Keratinocyte (primary cell): ENCODE measurements at regions not wholly inside any gene's neighbourhood (a gene's known extent, or its start where the extent isn't known, plus 50 kb on each side); places are given as distances from the start of the nearest gene placed in this dataset.

Experiments
- DNase-seq: peaks from one replicate; pipeline ENCODE4 v3.0.0-alpha.2; 2011; ENCODE audit warnings: low read depth, missing footprints, low spot score
- FAIRE-seq: peaks from 2 replicates; lab custom pipeline; 2011; peaks lifted over from hg19 to GRCh38; lab: Jason Lieb, UNC
- H2AFZ ChIP-seq: 2 replicates; pipeline ENCODE4 v1.6.0; 2012; ENCODE audit warnings: low read length, control low read depth, inconsistent platforms; ENCODE audit not compliant: control insufficient read depth
- H3K27ac ChIP-seq: 2 replicates; pipeline ENCODE4 v1.5.1; 2011; ENCODE audit warnings: low read length; ENCODE audit not compliant: control insufficient read depth, insufficient read depth
- H3K27me3 ChIP-seq: 3 replicates; pipeline ENCODE4 v1.6.0; 2011; ENCODE audit warnings: low read length; ENCODE audit not compliant: control insufficient read depth, insufficient read depth; ENCODE audit errors: extremely low read depth
- H3K36me3 ChIP-seq, 2 experiments: 2 replicates in 1 of 2; 3 replicates in 1 of 2; pipeline ENCODE4 v1.5.1; 2011; ENCODE audit warnings: low read length in 2 of 2, mild to moderate bottlenecking in 1 of 2; ENCODE audit not compliant: control insufficient read depth in 2 of 2, insufficient read depth in 2 of 2; ENCODE audit errors: extremely low read depth in 1 of 2
- H3K4me1 ChIP-seq: 3 replicates; pipeline ENCODE4 v1.5.1; 2011; ENCODE audit warnings: low read length; ENCODE audit not compliant: control insufficient read depth, insufficient read depth; ENCODE audit errors: extremely low read depth
- H3K4me2 ChIP-seq: 3 replicates; pipeline ENCODE4 v1.6.0; 2011; ENCODE audit warnings: low read depth, low read length; ENCODE audit not compliant: control insufficient read depth, insufficient read depth; ENCODE audit errors: extremely low read depth
- H3K4me3 ChIP-seq, 3 experiments: fragments of 200-600 bp in 1 of 3; sonication (generic) in 1 of 3; 2 replicates in 2 of 3; 3 replicates in 1 of 3; pipeline ENCODE4 v1.5.1; 2011 to 2016; ENCODE audit warnings: low read length in 3 of 3, mild to moderate bottlenecking in 3 of 3, control low read depth in 2 of 3, inconsistent platforms in 1 of 3, low read depth in 1 of 3, mixed read lengths in 1 of 3, mixed run types in 1 of 3, moderate library complexity in 1 of 3; ENCODE audit not compliant: control insufficient read depth in 2 of 3, insufficient read depth in 2 of 3; ENCODE audit errors: extremely low read depth in 1 of 3
- H3K79me2 ChIP-seq: 2 replicates; pipeline ENCODE4 v1.6.0; 2012; ENCODE audit warnings: low read length; ENCODE audit not compliant: control insufficient read depth, insufficient read depth
- H3K9ac ChIP-seq: 3 replicates; pipeline ENCODE4 v1.6.0; 2011; ENCODE audit warnings: low read length; ENCODE audit not compliant: control insufficient read depth, insufficient read depth; ENCODE audit errors: extremely low read depth
- H3K9me1 ChIP-seq: 3 replicates; pipeline ENCODE4 v1.6.0; 2011; ENCODE audit warnings: low read length; ENCODE audit not compliant: control insufficient read depth, insufficient read depth; ENCODE audit errors: extremely low read depth
- H3K9me3 ChIP-seq: 2 replicates; pipeline ENCODE4 v1.5.1; 2012; ENCODE audit warnings: low read depth, low read length; ENCODE audit not compliant: control insufficient read depth
- H4K20me1 ChIP-seq: 3 replicates; pipeline ENCODE4 v1.6.0; 2011; ENCODE audit warnings: low read length; ENCODE audit not compliant: control insufficient read depth, insufficient read depth; ENCODE audit errors: extremely low read depth
- CTCF ChIP-seq, 3 experiments: IDR thresholded peaks in 1 of 3; conservative IDR thresholded peaks in 1 of 3; optimal IDR thresholded peaks in 1 of 3; 2 replicates in 2 of 3; 3 replicates in 1 of 3; pipeline versions ENCODE3 to v1.5.1; 2011; ENCODE audit warnings: low read length in 3 of 3, mild to moderate bottlenecking in 3 of 3, moderate library complexity in 2 of 3, control low read depth in 1 of 3, inconsistent platforms in 1 of 3; ENCODE audit not compliant: insufficient read depth in 2 of 3; ENCODE audit errors: extremely low read depth in 1 of 3
- EZH2 ChIP-seq: IDR thresholded peaks from one replicate; pipeline ENCODE4 v1.6.1; 2012; ENCODE audit warnings: inconsistent platforms, mild to moderate bottlenecking, low read length, moderate library complexity
- dilution Hi-C: fragments of 300-500 bp; cut with MboI; formaldehyde crosslinking; loops from one replicate; pipeline ENCODE4 v1.7.0; 2020; ENCODE audit warnings: low sequenced_read_pairs; ENCODE audit not compliant: extremely low pct_ligation_motif_present

- FAIRE-seq (no peak), DNase-seq (no peak)
- dilution Hi-C loops: no loop called here
- Histone ChIP-seq H3K4me3 (no peak overlapping the region), H3K79me2 (no peaks in the 10 kb centered on the region), H2AFZ (no peak overlapping the region), H3K9ac (no peak overlapping the region), H4K20me1 (no peaks in the 10 kb centered on the region), H3K36me3 (no peaks in the 10 kb centered on the region), H3K27me3 (no peaks in the 10 kb centered on the region), H3K4me2 (no peak overlapping the region), H3K9me1 (no peaks in the 10 kb centered on the region), H3K27ac (no peak overlapping the region), H3K9me3 (no peaks in the 10 kb centered on the region), H3K4me1 (peaks cover 9% of the 10 kb centered on the region)
- TF ChIP-seq CTCF (optimal IDR thresholded peaks at IDR 0.05 in 1 of 3, IDR thresholded peaks at IDR 0.05 in 1 of 3, conservative IDR thresholded peaks at IDR 0.05 in 1 of 3; ENCODE audit: extremely low read depth in 1 of 3, insufficient read depth in 2 of 3, low read length in 3 of 3) (no peak), EZH2 (no peak)
Measured at GRCh38 chr2:37846207-37846606, 78.9 kb upstream of the RMDN2 start.

GRCh38 chr2:37847792-37848191 lies 77.3 kb upstream of the RMDN2 start:
- Histone ChIP-seq H3K4me2 (no peak overlapping the region), H3K4me3 (no peak overlapping the region), H3K9me1 (no peaks in the 10 kb centered on the region), H3K36me3 (no peaks in the 10 kb centered on the region), H3K9me3 (no peaks in the 10 kb centered on the region), H3K27me3 (no peaks in the 10 kb centered on the region), H3K27ac (no peak overlapping the region), H3K79me2 (no peaks in the 10 kb centered on the region), H4K20me1 (no peaks in the 10 kb centered on the region), H2AFZ (no peak overlapping the region), H3K4me1 (peaks cover 9% of the 10 kb centered on the region), H3K9ac (no peak overlapping the region)
- DNase-seq (no peak), FAIRE-seq (no peak)
- TF ChIP-seq EZH2 (no peak), CTCF (optimal IDR thresholded peaks at IDR 0.05 in 1 of 3, IDR thresholded peaks at IDR 0.05 in 1 of 3, conservative IDR thresholded peaks at IDR 0.05 in 1 of 3; ENCODE audit: extremely low read depth in 1 of 3, insufficient read depth in 2 of 3, low read length in 3 of 3) (peak in 2 of 3 experiments; percentile 25 to 38)
- dilution Hi-C loops: no loop called here
